ENCODE measurements at regions not wholly inside any gene's neighbourhood (a gene's known extent, or its start where the extent isn't known, plus 50 kb on each side); places are given as distances from the start of the nearest gene placed in this dataset.
A peak's percentile ranks its signal among the peaks of the same experiment; 100 is the strongest.

GRCh38 chr21:14620152-14620551 lies 74.0 kb upstream of the SAMSN1 start:
- H3K79me2 ChIP-seq (ENCODE audit: insufficient read depth, low read depth, low read length) = no peaks in the 10 kb centered on the region
- TF ChIP-seq CTCF (conservative IDR thresholded peaks at IDR 0.05; ENCODE audit: low read length) = no peak
- H4K20me1 ChIP-seq (ENCODE audit: insufficient read depth, low read length) = no peaks in the 10 kb centered on the region
- no peak overlapping the region for H3K4me3 ChIP-seq (ENCODE audit: low read depth, low read length, poor library complexity, severe bottlenecking)
- no TSS peak for BruUV-seq (replicated peaks)
- intact Hi-C loops (cut with micrococcal nuclease; ENCODE audit: unreplicated experiment) = no loop called here
- no peaks in the 10 kb centered on the region for H3K9me2 ChIP-seq (ENCODE audit: insufficient read depth, low read length)
- H3K4me1 ChIP-seq (ENCODE audit: insufficient read depth, low read length, poor library complexity, severe bottlenecking) = peaks cover 29% of the 10 kb centered on the region
- no peak overlapping the region for H3K4me2 ChIP-seq (ENCODE audit: low read length)
- POLR2A ChIA-PET = interaction anchor here (0.9 to 4.2 kb wide), 4 partner anchors 9 to 24 kb away, joined by 3 to 26 read pairs (median 13); no protein-coding TSS in a partner anchor
- H3K9me3 ChIP-seq (ENCODE audit: low read length) = peaks cover 9% of the 10 kb centered on the region
- CTCF ChIA-PET (ENCODE audit: unreplicated experiment) = no interaction called here
- DNase-seq (ENCODE audit: low spot score) = peak; percentile 26
- H3K27ac ChIP-seq (ENCODE audit: low read depth, low read length, poor library complexity, severe bottlenecking) = no peak overlapping the region
- H3K36me3 ChIP-seq (ENCODE audit: insufficient read depth, low read length) = no peaks in the 10 kb centered on the region
- peak overlapping the region; percentile 49; the same call in 1 of the 2 replicates for H2AFZ ChIP-seq (ENCODE audit: low read length)

- Histone ChIP-seq H3K9me2 (ENCODE audit: insufficient read depth, low read length) (no peaks in the 10 kb centered on the region), H3K9me3 (ENCODE audit: low read length) (peaks cover 9% of the 10 kb centered on the region), H4K20me1 (ENCODE audit: insufficient read depth, low read length) (no peaks in the 10 kb centered on the region), H3K4me2 (ENCODE audit: low read length) (peak overlapping the region; percentile 27), H2AFZ (ENCODE audit: low read length) (peak overlapping the region; percentile 34; the same call in 1 of the 2 replicates), H3K27ac (ENCODE audit: low read depth, low read length, poor library complexity, severe bottlenecking) (peak overlapping the region; percentile 14), H3K79me2 (ENCODE audit: insufficient read depth, low read depth, low read length) (no peaks in the 10 kb centered on the region), H3K4me1 (ENCODE audit: insufficient read depth, low read length, poor library complexity, severe bottlenecking) (peaks cover 29% of the 10 kb centered on the region), H3K36me3 (ENCODE audit: insufficient read depth, low read length) (no peaks in the 10 kb centered on the region), H3K4me3 (ENCODE audit: low read depth, low read length, poor library complexity, severe bottlenecking) (peak overlapping the region; percentile 1)
- no TSS peak for BruUV-seq (replicated peaks)
- intact Hi-C loops (cut with micrococcal nuclease; ENCODE audit: unreplicated experiment) = loop anchor here (5.0 kb wide), 1 partner anchor 119 kb away; no protein-coding TSS in a partner anchor
- no peak for TF ChIP-seq EZH2phosphoT487 (IDR thresholded peaks at IDR 0.05; ENCODE audit: borderline replicate concordance, low read depth, low read length)
- TF ChIP-seq CTCF (conservative IDR thresholded peaks at IDR 0.05; ENCODE audit: low read length) = no peak
- ChIA-PET POLR2A (interaction anchor here (0.5 to 4.2 kb wide), 12 partner anchors 11 to 270 kb away, joined by 3 to 26 read pairs (median 4); no protein-coding TSS in a partner anchor), CTCF (ENCODE audit: unreplicated experiment) (interaction anchor here (1.0 kb wide), 1 partner anchor 15 kb away, joined by 4 read pairs; no protein-coding TSS in a partner anchor)
- peak; percentile 64 for DNase-seq (ENCODE audit: low spot score)
Observed at GRCh38 chr21:14617871-14618270, 71.8 kb upstream of the SAMSN1 start.

- Histone ChIP-seq H3K27ac (ENCODE audit: low read depth, low read length, poor library complexity, severe bottlenecking) (no peak overlapping the region), H2AFZ (ENCODE audit: low read length) (peak overlapping the region; percentile 59), H3K4me3 (ENCODE audit: low read depth, low read length, poor library complexity, severe bottlenecking) (no peak overlapping the region), H3K9me2 (ENCODE audit: insufficient read depth, low read length) (no peaks in the 10 kb centered on the region), H3K36me3 (ENCODE audit: insufficient read depth, low read length) (no peaks in the 10 kb centered on the region), H3K4me2 (ENCODE audit: low read length) (peak overlapping the region; percentile 29; the same call in 1 of the 2 replicates), H3K4me1 (ENCODE audit: insufficient read depth, low read length, poor library complexity, severe bottlenecking) (peaks cover 29% of the 10 kb centered on the region), H3K79me2 (ENCODE audit: insufficient read depth, low read depth, low read length) (no peaks in the 10 kb centered on the region), H4K20me1 (ENCODE audit: insufficient read depth, low read length) (no peaks in the 10 kb centered on the region), H3K9me3 (ENCODE audit: low read length) (peaks cover 9% of the 10 kb centered on the region)
- intact Hi-C loops (cut with micrococcal nuclease; ENCODE audit: unreplicated experiment) = loop anchor here (5.0 kb wide), 1 partner anchor 120 kb away; no protein-coding TSS in a partner anchor
- CTCF ChIA-PET (ENCODE audit: unreplicated experiment) = interaction anchor here (1.0 kb wide), 1 partner anchor 14 kb away, joined by 4 read pairs; no protein-coding TSS in a partner anchor
- POLR2A ChIA-PET = interaction anchor here (0.6 to 4.2 kb wide), 8 partner anchors 10 to 92 kb away, joined by 3 to 26 read pairs (median 6); no protein-coding TSS in a partner anchor
- no TSS peak for BruUV-seq (replicated peaks)
- DNase-seq (ENCODE audit: low spot score) = no peak
- TF ChIP-seq EZH2phosphoT487 (IDR thresholded peaks at IDR 0.05; ENCODE audit: borderline replicate concordance, low read depth, low read length) = no peak
Observed at GRCh38 chr21:14617040-14617393, 70.9 kb upstream of the SAMSN1 start.
